ENCODE measurements at regions not wholly inside any gene's neighbourhood (a gene's known extent, or its start where the extent isn't known, plus 50 kb on each side); places are given as distances from the start of the nearest gene placed in this dataset.

DNA sequence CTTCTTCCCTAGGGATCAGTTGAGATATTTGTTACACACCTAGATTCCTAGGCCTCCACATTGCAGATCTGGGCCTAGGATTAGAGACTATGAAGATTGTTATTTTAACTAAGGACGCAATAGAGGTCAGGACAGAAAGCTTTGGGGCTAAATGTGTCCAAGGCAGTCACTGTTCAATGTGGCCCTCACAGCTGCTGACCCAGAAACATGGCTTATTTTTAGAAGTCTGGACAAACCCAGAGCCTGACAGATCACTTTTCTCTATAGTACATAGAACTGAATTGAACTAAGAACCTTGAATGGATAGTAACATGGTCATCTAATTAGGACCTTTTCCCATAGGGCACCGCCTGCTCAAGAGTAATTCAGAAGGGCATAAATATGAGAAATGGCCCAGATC, 146.6 kb upstream of the AUTS2 start:
- no peaks in the 10 kb centered on the region for H3K36me3 ChIP-seq (ENCODE audit: control insufficient read depth, insufficient read depth, low read length)
- no peaks in the 10 kb centered on the region for H3K9me3 ChIP-seq (ENCODE audit: control insufficient read depth, insufficient read depth, low read length)
- intact Hi-C loops (cut with micrococcal nuclease) = no loop called here
- H3K4me1 ChIP-seq (ENCODE audit: control insufficient read depth, insufficient read depth, low read length) = no peaks in the 10 kb centered on the region
- TF ChIP-seq, protein P1, sequence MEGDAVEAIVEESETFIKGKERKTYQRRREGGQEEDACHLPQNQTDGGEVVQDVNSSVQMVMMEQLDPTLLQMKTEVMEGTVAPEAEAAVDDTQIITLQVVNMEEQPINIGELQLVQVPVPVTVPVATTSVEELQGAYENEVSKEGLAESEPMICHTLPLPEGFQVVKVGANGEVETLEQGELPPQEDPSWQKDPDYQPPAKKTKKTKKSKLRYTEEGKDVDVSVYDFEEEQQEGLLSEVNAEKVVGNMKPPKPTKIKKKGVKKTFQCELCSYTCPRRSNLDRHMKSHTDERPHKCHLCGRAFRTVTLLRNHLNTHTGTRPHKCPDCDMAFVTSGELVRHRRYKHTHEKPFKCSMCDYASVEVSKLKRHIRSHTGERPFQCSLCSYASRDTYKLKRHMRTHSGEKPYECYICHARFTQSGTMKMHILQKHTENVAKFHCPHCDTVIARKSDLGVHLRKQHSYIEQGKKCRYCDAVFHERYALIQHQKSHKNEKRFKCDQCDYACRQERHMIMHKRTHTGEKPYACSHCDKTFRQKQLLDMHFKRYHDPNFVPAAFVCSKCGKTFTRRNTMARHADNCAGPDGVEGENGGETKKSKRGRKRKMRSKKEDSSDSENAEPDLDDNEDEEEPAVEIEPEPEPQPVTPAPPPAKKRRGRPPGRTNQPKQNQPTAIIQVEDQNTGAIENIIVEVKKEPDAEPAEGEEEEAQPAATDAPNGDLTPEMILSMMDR (IDR thresholded peaks at IDR 0.05) = no peak
- H3K4me1 Mint-ChIP-seq = no peaks in the 10 kb centered on the region
- no peak overlapping the region for H3K27ac ChIP-seq (ENCODE audit: low read length)
- H3K27me3 Mint-ChIP-seq (ENCODE audit: low read depth in 2 of 2) = no peaks in the 10 kb centered on the region
- ATAC-seq (no peak), DNase-seq (no peak)
- H3K4me3 ChIP-seq (ENCODE audit: low read length) = no peak overlapping the region
- H3K27ac Mint-ChIP-seq = no peak overlapping the region
- H3K27me3 ChIP-seq (ENCODE audit: control insufficient read depth, insufficient read depth, low read length) = no peaks in the 10 kb centered on the region
- 94% methylated on average over 2 of the region's 2 CpGs for WGBS (ENCODE audit: insufficient coverage)
- no peaks in the 10 kb centered on the region for H3K36me3 Mint-ChIP-seq
- H3K4me3 Mint-ChIP-seq = no peak overlapping the region
- no peaks in the 10 kb centered on the region for H3K9me3 Mint-ChIP-seq

DNA sequence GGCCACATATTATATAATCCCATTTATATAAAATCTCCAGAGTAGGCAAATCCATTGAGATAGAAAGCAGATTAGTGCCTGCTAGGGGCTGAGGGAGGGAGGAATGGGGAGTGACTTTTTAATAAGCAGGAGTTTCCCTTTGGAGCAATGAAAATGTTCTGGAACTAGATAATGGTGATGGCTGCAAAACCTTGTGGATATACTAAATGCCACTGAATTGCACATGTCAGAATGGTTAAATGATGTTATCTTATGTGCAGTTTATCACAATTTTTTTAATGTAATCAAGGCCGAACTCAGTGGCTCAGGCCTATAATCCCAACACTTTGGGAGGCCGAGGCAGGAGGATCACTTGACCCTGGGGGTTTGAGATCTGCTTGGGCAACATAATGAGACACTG, 145.5 kb upstream of the AUTS2 start:
- no peak overlapping the region for H3K4me3 ChIP-seq (ENCODE audit: low read length)
- ATAC-seq (no peak), DNase-seq (no peak)
- no peak overlapping the region for H3K4me3 Mint-ChIP-seq
- H3K36me3 ChIP-seq (ENCODE audit: control insufficient read depth, insufficient read depth, low read length) = no peaks in the 10 kb centered on the region
- no peaks in the 10 kb centered on the region for H3K9me3 ChIP-seq (ENCODE audit: control insufficient read depth, insufficient read depth, low read length)
- no peaks in the 10 kb centered on the region for H3K27me3 Mint-ChIP-seq (ENCODE audit: low read depth in 2 of 2)
- intact Hi-C loops (cut with micrococcal nuclease) = no loop called here
- H3K27ac Mint-ChIP-seq = no peak overlapping the region
- H3K4me1 Mint-ChIP-seq = no peaks in the 10 kb centered on the region
- no peaks in the 10 kb centered on the region for H3K9me3 Mint-ChIP-seq
- TF ChIP-seq, protein P1 (IDR thresholded peaks at IDR 0.05) = no peak
- no peaks in the 10 kb centered on the region for H3K27me3 ChIP-seq (ENCODE audit: control insufficient read depth, insufficient read depth, low read length)
- H3K4me1 ChIP-seq (ENCODE audit: control insufficient read depth, insufficient read depth, low read length) = no peaks in the 10 kb centered on the region
- H3K36me3 Mint-ChIP-seq = no peaks in the 10 kb centered on the region
- 94% methylated on average over 2 of the region's 2 CpGs for WGBS (ENCODE audit: insufficient coverage)
- no peak overlapping the region for H3K27ac ChIP-seq (ENCODE audit: low read length)

DNA sequence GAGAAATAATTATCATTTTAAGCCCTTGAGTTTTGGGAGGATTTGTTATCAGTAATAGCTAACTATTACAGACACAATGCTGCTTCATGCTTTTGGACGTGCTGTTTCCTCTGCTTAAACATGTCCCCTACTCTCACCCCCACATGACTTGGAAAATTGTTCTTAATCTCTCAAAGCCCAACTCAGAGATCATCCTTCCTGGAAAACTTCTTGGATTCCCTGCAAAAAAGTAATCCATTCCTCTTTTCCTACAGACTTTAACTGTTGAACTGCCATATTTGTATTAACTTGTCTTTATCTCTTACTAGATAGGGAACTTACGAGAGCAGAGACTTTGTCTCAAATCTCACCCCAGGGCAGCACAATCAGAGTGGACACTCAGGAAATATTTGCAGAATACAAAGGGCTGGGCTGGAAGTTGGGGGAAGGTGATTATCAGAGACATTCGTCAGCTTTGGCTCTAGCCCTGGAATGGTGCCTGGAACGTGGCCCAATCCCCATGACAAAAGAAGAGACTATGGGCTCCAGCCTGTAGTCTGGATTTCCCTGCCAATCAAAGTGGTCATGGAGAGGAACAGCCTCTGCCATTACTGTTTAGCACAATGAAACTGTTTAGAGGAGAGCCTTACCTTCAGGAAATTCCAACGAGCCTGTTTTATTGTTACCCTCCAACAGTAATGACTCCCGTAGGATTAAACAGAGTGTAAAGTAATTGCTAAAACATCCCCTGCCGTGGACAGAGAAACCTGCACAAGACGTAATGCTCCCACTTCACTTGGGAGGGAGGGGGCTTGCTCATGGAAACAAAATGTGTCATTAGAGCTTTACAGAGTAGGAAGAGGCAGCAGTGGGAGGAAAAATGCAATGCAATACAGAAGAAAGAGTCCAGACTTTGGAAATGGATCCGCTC, 140.4 kb upstream of the AUTS2 start:
- intact Hi-C loops (cut with micrococcal nuclease) = no loop called here
- Mint-ChIP-seq H3K27me3 (ENCODE audit: low read depth in 2 of 2) (no peaks in the 10 kb centered on the region), H3K9me3 (no peaks in the 10 kb centered on the region), H3K36me3 (no peaks in the 10 kb centered on the region), H3K27ac (no peak overlapping the region), H3K4me1 (no peaks in the 10 kb centered on the region), H3K4me3 (no peak overlapping the region)
- Histone ChIP-seq H3K27ac (ENCODE audit: low read length) (no peak overlapping the region), H3K4me1 (ENCODE audit: control insufficient read depth, insufficient read depth, low read length) (no peaks in the 10 kb centered on the region), H3K9me3 (ENCODE audit: control insufficient read depth, insufficient read depth, low read length) (no peaks in the 10 kb centered on the region), H3K36me3 (ENCODE audit: control insufficient read depth, insufficient read depth, low read length) (no peaks in the 10 kb centered on the region), H3K27me3 (ENCODE audit: control insufficient read depth, insufficient read depth, low read length) (no peaks in the 10 kb centered on the region), H3K4me3 (ENCODE audit: low read length) (no peak overlapping the region)
- DNase-seq (no peak), ATAC-seq (no peak)
- WGBS (ENCODE audit: insufficient coverage) = 83% methylated on average over 8 of the region's 9 CpGs
- TF ChIP-seq, protein P1 (IDR thresholded peaks at IDR 0.05) = no peak

DNA sequence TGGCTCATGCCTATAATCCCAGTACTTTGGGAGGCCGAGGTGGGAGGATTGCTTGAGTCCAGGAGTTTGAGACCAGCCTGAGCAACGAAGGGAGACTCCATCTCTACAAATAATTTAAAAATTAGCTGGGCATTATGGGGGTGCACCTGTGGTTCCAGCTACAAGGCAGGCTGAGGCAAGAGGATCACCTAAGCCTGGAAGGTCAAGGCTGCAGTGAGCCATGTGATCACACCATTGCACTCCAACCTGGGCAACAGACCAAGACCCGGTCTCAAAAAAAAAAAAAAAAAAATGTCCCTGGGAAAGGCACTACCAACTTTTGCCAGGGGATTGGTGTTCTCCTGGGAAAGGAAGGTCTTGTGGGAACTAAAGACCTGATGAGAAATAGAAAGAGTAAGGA, 134.2 kb upstream of the AUTS2 start:
- H3K27ac Mint-ChIP-seq = no peak overlapping the region

More for the DNA sequence above, 134.2 kb upstream of the AUTS2 start:
- H3K4me1 ChIP-seq (ENCODE audit: control insufficient read depth, insufficient read depth, low read length) = no peaks in the 10 kb centered on the region
- no peak overlapping the region for H3K4me3 Mint-ChIP-seq
- no peak overlapping the region for H3K4me3 ChIP-seq (ENCODE audit: low read length)
- H3K36me3 ChIP-seq (ENCODE audit: control insufficient read depth, insufficient read depth, low read length) = no peaks in the 10 kb centered on the region
- intact Hi-C loops (cut with micrococcal nuclease) = no loop called here
- no peak for DNase-seq
- TF ChIP-seq, protein P1 (IDR thresholded peaks at IDR 0.05) = no peak
- H3K9me3 Mint-ChIP-seq = no peaks in the 10 kb centered on the region
- H3K36me3 Mint-ChIP-seq = no peaks in the 10 kb centered on the region
- WGBS (ENCODE audit: insufficient coverage) = 100% methylated on average over 1 of the region's 3 CpGs
- no peak overlapping the region for H3K27ac ChIP-seq (ENCODE audit: low read length)
- no peaks in the 10 kb centered on the region for H3K4me1 Mint-ChIP-seq
- H3K27me3 ChIP-seq (ENCODE audit: control insufficient read depth, insufficient read depth, low read length) = no peaks in the 10 kb centered on the region
- ATAC-seq = no peak
- H3K27me3 Mint-ChIP-seq (ENCODE audit: low read depth in 2 of 2) = no peaks in the 10 kb centered on the region
- H3K9me3 ChIP-seq (ENCODE audit: control insufficient read depth, insufficient read depth, low read length) = peaks cover 8% of the 10 kb centered on the region

Data from natural killer cell (primary cell).